HG02759 (cell line): ENCODE measurements at regions not wholly inside any gene's neighbourhood (a gene's known extent, or its start where the extent isn't known, plus 50 kb on each side); places are given as distances from the start of the nearest gene placed in this dataset.
"Not testable (repeated sequence)": the region's sequence is repeated elsewhere in the genome, so short reads cannot be mapped to it uniquely, and the experiment has no call there.

Experiments used
- ATAC-seq: cut with Tn5 transposase; IDR thresholded peaks from one replicate; pipeline ENCODE4 v1.9.1; 2021; ENCODE audit warnings: mild to moderate bottlenecking, moderate library complexity; ENCODE audit not compliant: unreplicated experiment

DNA sequence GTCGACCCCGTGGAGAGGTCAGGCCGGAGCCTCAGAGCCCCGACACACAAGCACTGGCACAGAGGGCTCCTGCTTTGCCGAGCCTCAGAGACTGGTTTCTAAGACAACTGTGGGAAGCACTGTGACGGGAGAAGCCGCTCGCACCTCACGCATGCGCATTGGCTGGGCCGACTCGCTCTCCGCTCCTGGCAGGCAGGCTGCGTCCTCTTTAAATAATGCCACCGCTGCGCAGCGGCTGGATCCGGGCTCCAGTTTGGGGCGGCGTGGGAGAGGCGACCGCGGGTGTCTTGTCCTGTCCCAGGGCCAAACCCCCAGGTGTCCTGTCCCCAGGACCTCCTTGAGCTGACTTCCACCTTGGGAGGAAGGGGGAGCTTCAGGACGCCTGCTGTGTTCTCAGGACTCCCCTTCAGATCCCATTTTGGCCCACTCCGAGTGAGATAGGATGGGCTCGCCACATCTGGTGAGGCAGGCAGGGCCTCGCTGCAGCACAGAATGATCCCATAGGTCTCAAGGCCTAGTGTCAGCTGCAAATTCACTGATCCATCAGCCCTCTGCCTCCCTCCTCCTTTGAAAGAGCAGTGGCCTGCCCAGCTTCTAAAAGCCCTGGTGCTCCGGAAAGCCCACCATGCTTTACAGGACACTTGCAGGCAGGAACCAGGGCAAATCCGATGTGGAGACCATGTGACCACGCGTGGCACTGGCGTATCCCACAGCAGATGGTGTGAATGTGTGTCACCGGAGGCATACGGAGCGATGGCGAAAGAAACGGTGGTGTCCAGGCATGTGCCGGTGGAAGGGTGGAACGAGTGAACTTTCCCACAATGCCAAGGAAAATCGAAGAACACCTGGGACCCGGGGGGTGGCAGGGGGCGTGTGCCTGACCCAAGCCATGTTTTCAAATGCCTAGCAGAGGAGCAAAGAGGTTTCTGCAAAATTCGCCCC lies 169.3 kb upstream of the ZNF337 start:
- no peak for ATAC-seq

DNA sequence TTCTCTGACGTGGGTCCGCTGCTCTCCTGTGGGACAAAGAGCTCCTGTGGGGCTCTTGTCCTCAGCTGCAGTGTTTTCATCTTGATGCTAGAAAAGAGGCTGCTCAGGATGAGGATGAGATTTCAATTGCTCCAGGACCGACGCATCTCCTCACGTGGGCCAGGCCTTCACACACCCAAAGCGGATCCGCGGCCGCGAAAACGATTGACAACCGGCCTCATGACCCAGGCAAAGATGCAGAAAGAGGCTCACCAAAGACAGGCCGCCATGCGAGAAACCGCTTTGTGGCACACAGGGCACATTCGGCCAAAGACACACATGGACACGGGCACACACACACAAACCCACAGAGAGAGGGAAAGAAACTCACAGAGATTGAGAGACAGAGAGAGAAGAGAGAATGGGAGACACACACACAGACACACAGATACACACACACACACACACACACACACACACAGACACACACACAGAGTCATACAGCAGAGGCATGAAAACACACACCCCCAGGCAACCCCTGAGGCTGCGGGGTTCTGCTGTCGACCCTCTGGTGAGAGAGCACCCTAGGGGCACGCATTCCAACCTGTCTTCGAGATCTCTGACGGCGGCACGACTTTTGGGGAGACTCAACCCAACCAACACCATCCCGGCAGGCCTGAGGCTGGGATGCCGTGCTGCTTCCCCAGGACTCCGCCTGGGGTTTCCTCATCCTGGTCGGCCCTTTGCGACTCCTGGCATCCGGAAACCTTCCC lies 168.5 kb upstream of the ZNF337 start:
- not testable (repeated sequence) for ATAC-seq

DNA sequence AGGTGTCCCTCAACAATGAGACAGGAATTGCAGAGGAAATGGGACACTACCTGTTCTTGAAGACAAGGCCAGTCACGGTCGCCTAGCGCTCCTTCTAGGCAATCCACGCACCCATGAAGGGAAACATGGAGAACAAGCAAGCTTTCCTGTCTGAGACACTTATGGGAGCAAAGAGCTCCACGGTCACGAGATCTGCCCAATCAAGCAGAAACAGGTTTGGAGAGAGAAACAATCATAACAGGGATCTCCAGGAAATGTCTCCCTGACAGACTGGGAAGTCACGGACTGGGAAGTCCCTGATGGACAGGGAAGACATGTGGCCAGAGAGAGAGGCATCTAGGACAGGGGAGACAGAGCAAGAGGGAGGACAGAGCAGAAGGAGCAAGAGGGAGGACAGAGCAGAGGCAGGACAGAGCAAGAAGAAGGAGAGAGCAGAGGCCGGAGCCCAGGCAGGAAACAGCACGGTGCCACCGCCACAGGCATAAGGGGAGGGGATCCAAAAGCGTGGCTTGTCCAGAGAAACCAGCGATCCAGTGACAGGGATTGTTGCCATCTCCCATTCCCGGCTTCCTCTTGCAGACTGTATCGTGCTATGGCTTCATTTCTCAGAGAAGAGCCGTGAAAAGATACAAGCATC lies 167.8 kb upstream of the ZNF337 start:
- no peak for ATAC-seq

DNA sequence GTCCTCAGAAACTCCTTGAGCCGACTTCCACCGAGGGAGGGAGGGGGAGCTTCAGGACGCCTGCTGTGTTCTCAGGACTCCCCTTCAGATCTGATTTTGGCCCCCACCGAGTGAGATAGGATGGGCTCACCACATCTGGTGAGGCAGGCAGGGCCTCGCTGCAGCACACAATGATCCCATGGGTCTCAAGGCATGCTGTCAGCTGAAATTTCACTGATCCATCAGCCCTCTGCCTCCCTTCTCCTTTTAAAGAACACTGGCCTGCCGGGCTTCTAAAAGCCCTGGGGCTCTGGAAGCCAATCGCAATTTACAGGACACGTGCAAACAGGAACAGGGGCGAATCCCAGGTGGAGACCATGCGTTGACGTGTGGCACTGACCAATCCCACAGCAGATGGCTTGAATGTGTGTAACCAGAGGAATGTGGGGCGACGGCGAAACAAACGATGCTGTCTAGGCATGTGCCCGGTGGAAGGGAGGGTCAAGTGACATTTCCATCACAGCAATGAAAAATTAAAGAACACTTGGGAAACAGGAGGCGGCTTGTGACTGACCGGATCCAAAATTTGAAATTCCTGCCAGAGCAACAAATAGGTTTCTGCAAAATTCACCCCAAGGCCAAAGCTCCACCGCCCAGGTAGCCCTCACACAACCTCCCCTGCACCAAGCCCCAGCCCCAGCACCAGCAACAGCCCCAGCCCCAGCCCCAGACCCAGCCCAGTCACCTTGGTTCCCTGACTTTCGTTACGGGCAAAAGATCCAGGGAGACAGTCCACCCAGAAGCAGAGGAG lies 167.1 kb upstream of the ZNF337 start:
- ATAC-seq: no peak

DNA sequence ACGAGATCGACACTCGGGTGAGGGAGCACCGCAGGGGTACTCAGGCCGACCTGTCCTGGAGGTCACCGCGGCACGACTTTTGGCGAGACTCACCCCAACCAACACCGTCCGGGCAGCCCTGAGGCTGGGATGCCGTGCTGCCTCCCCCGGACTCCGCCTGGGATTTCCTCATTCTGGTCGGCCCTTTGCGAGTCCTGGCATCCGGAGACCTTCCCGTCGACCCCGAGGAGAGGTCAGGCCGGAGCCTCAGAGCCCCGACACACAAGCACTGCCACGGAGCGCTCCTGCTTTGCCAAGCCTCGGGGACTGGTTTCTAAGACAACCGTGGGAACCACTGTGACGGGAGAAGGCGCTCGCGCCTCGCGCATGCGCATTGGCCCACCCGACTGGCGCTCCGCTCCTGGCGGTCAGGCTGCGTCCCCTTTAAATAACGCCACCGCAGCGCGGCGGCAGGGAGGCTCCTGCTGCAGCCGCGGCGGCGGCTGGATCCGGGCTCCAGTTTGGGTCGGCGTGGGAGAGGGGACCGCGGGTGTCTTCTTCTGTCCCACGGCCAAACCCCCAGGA lies 166.4 kb upstream of the ZNF337 start:
- ATAC-seq: peak; percentile 57

DNA sequence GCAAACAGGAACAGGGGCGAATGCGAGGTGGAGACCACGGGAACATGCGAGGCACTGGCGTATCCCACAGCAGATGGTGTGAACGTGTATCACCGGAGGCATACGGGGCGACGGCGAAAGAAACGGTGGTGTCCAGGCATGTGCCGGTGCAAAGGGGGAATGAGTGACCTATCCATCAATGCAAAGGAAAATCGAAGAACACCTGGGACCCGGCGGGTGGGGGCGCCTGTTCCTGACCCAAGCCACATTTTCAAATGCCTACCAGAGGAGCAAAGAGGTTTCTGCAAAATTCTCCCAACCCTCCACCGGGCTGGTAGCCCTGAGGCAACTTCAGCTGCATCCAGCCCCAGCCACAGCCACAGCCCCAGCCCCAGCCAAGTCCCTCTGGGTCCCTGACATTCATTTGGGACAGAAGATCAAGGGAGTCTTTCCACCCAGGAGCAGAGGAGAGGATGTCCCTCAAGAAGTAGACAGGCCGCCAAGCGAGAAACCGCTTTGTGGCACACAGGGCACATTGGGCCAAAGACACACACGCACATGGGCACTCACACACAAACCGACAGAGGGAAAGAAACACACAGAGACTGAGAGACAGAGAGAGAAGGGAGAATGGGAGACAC lies 164.0 kb upstream of the ZNF337 start:
- no peak for ATAC-seq

DNA sequence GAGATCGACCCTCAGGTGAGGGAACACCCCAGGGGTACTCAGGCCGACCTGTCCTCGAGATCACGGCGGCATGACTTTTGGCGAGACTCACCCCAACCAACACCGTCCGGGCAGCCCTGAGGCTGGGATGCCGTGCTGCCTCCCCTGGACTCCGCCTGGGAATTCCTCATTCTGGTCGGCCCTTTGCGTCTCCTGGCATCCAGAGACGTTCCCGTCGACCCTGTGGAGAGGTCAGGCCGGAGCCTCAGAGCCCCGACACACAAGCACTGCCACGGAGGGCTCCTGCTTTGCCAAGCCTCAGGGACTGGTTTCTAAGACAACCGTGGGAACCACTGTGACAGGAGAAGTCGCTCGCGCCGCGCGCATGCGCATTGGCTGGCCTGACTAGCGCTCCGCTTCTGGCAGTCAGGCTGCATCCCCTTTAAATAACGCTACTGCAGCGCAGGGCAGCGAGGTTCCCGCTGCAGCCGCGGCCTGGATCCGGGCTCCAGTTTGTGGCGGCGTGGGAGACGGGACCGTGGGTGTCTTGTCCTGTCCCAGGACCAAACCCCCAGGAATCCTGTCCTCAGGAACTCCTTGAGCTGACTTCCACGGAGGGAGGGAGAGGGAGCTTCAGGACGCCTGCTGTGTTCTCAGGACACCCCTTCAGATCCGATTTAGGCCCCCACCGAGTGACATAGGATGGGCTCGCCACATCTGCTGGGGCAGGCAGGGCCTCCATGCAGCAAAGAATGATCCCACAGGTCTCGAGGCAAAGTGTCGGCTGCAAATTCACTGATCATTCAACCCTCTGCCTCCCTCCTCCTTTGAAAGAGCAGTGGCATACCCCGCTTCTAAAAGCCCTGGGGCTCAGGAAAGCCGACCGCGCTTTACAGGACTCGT lies 163.2 kb upstream of the ZNF337 start:
- ATAC-seq: peak; percentile 41

GRCh38 chr20:25858495-25859425 lies 162.1 kb upstream of the ZNF337 start:
- ATAC-seq: no peak

- ATAC-seq: not testable (repeated sequence)
These were observed 160.6 kb upstream of the ZNF337 start for GRCh38 chr20:25857091-25857788.

DNA sequence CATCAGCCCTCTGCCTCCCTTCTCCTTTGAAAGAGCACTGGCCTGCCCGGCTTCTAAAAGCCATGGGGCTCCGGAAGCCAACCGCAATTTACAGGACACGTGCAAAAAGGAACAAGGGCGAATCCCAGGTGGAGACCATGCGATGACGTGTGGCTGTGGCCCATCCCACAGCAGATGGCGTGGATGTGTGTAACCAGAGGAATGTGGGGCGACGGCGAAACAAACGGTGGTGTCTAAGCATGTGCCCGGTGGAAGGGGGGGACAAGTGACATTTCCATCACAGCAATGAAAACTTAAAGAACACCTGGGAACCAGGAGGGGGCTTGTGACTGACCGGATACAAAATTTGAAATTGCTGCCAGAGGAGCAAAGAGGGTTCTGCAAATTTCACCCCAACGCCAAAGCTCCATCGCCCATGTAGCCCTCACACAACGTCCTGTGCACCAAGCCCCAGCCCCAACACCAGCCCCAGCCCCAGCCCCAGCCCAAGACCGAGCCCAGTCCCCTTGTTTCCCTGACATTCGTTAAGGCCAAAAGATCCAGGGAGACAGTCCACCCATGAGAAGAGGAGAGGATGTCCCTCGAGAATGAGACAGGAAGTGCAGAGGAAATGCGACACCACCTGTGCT lies 159.7 kb upstream of the ZNF337 start:
- ATAC-seq: no peak

DNA sequence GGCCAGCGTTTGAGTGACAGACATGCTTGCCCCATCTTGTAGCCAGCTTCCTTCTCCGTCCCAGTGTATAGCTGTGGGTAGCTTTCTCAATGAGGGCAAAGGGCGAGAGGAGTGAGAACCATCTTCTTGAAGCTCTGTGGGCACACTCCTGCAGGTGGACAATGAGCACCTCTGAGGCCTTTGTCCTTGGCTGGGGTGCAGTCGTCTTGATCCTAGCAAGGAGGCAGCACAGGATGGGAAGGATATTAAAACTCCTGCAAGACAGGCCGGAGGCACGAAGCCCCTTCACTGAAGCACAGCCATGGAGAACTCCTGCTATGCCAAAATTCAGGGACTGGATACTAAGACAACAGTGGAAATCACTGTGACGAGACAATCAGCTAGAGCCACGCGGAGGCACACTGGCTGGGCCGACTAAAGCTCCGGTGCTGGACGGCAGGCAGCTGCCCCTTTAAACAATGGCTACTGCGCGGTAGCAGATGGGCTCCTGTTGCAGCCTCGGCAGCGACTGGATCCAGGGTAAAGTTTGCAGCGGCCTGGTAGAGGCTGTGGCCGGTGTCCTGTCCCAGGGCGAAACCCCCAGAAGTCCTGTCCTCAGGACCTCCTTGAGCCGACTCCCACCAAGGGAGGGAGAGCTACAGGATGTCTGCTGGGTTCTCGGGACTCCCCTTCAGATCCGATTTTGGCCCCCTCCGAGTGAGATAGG lies 159.0 kb upstream of the ZNF337 start:
- not testable (repeated sequence) for ATAC-seq

DNA sequence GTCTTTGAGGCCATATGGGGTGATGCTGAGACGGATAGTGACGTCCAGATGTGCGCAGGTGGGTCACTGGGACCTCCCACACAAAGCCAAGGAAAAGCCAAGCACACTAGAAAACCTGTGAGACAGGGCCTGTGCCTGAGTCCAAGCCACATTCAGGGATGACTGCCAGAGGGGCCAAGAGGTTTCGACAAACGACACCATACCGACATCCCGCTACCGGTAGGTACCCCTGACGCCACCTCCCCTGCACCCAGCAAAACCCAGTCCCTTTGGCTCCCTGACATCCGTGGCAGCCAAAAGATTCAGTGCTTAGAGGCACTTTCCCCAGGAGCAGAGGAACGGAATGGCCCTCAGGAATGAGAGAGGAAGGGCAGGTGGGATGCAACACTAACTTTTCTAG lies 158.0 kb upstream of the ZNF337 start:
- ATAC-seq: not testable (repeated sequence)

DNA sequence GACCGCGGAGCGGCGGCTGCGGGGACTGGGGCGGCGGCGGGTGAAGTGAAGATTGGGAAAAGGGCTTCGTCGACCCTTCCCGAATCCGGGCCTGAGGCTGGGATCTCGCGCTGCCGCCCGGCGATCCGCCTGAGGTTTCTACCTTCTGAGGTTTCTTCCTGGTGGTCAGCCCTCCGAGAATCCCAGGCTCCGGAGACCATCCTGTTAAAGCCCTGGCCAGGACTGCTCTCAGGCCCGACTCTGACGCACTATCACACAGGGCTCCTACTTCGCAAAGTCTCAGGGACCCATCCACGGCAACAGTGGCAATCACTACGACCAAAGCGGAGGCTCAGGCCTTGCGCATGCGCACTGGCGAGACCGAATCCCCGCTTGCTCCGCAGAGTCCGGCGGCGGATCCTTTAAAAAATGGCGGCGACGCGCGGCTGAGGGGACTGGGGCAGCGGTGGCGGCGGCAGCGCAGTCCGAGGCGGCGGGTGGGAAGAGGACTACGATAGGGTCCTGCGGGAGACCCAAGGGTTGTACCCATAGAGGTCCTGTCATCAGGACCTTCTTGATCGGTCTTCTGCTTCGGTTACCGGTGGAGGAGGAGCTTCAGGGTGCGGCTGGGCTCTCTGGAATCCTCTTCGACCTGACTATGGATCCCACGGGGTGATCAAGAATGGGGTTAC lies 157.2 kb upstream of the ZNF337 start:
- peak; percentile 83 for ATAC-seq

DNA sequence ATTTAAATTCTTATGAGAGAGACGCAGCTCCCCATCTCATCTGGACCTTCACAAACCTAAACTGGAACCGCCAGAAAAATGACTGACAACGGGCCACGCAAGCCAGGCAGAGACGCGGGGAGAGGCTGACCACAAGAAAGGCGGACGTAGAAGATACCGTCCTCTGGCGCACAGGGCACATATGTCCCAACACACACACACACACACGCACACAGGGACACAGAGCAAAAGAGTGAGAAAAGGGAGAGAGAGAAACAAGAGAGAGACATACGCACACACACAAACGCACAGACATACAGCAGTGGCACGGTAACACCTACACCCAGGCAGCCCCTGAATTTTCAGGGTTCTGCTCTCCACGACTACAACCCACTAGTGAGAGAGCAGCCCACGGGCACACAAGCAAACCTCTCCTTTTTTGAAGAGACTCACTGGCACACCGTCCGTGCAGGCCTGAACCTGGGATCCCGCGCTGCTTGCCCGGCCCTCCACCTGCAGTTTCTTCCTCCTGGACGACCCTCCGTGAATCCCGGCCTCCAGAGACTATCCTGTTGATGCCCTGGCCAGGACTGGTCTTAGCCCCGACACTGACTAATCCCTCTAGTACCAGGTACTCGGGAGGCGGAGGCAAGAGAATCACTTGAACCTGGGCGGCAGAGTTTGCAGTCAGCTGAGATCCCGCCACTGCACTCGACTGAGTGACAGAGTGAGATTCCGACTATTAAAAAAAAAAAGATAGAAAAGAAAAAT lies 156.5 kb upstream of the ZNF337 start:
- ATAC-seq: peak; percentile 8

DNA sequence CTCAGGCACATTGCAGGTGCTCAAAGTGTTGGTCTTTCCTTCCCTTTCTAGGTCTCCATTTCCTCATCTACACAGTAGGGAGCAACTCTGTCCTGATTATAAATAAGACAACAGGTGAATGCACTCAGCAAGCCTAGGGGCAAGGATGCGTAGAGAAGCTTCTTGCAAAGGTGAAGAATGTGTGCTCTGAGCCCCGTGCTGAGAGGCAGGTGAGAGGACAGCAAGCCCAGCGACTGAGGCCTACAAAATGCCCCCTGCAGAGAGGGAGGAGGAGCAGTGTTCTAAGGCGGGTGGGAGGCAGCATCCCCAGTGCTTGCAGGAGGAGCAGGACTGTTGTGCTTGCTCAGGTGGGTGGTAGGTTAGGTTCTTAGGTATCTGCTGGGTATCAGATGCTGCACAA lies 153.5 kb upstream of the ZNF337 start:
- not testable (repeated sequence) for ATAC-seq
